Activated T-cell treated with anti-CD3 and anti-CD28 coated beads, Interleukin-2, amount 50 U/mL, for 72 hours (primary cell): ENCODE measurements at regions not wholly inside any gene's neighbourhood (a gene's known extent, or its start where the extent isn't known, plus 50 kb on each side); places are given as distances from the start of the nearest gene placed in this dataset.

Experiments used
- ATAC-seq, 2 donors: fragments of 150-1000 bp; cut with Tn5 transposase; replicated peaks in 1 of 2; 2 replicates each; pipeline ENCODE4 v1.10.0; 2021; ENCODE audit warnings: moderate library complexity in 2 of 2, mild to moderate bottlenecking in 1 of 2
- DNase-seq, 2 donors: peaks; one replicate each; pipeline ENCODE4 v3.0.0; 2021 to 2022; ENCODE audit warnings: mixed read lengths in 1 of 2
- H3K27ac Mint-ChIP-seq: one replicate; pipeline ENCODE4 v1.8.0; 2022; ENCODE audit warnings: mild to moderate bottlenecking, moderate library complexity, mixed read lengths
- H3K27me3 Mint-ChIP-seq: one replicate; pipeline ENCODE4 v1.8.0; 2022; ENCODE audit warnings: low read depth, mixed read lengths
- H3K36me3 Mint-ChIP-seq, 2 donors: one replicate each; pipeline ENCODE4 v1.8.0; 2022; ENCODE audit warnings: mixed read lengths in 2 of 2, mild to moderate bottlenecking in 1 of 2; ENCODE audit not compliant: insufficient read depth in 2 of 2
- H3K4me1 Mint-ChIP-seq: one replicate; pipeline ENCODE4 v1.8.0; 2022; ENCODE audit warnings: low read depth, mixed read lengths
- H3K4me3 Mint-ChIP-seq, 2 donors: one replicate each; pipeline ENCODE4 v1.8.0; 2022; ENCODE audit warnings: mild to moderate bottlenecking in 2 of 2, mixed read lengths in 2 of 2, moderate library complexity in 2 of 2
- H3K9me3 Mint-ChIP-seq, 2 donors: one replicate each; pipeline ENCODE4 v1.8.0; 2022; ENCODE audit warnings: mixed read lengths in 2 of 2

GRCh38 chr10:129272866-129273650 lies 194.0 kb upstream of the MGMT start:
- DNase-seq = no peak
- Mint-ChIP-seq H3K36me3 (no peaks in the 10 kb centered on the region), H3K4me1 (no peaks in the 10 kb centered on the region), H3K27me3 (peaks cover 11% of the 10 kb centered on the region), H3K27ac (no peak overlapping the region), H3K4me3 (no peak overlapping the region), H3K9me3 (no peaks in the 10 kb centered on the region)
- ATAC-seq = no peak

DNA sequence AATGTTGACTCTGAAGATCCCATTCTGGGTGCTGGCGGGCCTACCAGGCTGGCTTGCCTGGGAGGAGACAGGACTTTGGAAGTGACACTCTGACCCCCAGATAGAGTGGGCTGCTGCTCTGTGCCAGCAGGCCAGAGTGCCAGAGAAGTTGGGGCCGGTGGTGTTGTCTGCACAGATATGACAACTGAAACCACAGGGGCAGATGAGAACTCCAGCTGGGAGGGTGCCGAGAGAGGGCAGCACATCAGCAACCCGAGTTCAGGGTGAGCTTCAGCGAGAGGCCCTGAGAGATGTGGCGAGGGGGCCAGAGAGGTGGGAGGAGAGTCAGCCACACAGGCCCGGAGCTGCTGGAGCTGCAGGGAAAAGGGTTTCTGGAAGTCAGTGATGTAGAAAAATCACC lies 193.2 kb upstream of the MGMT start:
- ATAC-seq (no peak), DNase-seq (no peak)
- H3K27me3 Mint-ChIP-seq = peaks cover 11% of the 10 kb centered on the region
- no peak overlapping the region for H3K27ac Mint-ChIP-seq
- no peaks in the 10 kb centered on the region for H3K4me1 Mint-ChIP-seq
- H3K4me3 Mint-ChIP-seq = no peak overlapping the region
- no peaks in the 10 kb centered on the region for H3K36me3 Mint-ChIP-seq
- no peaks in the 10 kb centered on the region for H3K9me3 Mint-ChIP-seq

- H3K4me3 Mint-ChIP-seq = no peak overlapping the region
- H3K27ac Mint-ChIP-seq = no peak overlapping the region
- H3K27me3 Mint-ChIP-seq = peaks cover 11% of the 10 kb centered on the region
- ATAC-seq (no peak), DNase-seq (no peak)
- H3K36me3 Mint-ChIP-seq = no peaks in the 10 kb centered on the region
- no peaks in the 10 kb centered on the region for H3K4me1 Mint-ChIP-seq
- H3K9me3 Mint-ChIP-seq = no peaks in the 10 kb centered on the region
Measured at GRCh38 chr10:129274748-129275474, 192.1 kb upstream of the MGMT start.

DNA sequence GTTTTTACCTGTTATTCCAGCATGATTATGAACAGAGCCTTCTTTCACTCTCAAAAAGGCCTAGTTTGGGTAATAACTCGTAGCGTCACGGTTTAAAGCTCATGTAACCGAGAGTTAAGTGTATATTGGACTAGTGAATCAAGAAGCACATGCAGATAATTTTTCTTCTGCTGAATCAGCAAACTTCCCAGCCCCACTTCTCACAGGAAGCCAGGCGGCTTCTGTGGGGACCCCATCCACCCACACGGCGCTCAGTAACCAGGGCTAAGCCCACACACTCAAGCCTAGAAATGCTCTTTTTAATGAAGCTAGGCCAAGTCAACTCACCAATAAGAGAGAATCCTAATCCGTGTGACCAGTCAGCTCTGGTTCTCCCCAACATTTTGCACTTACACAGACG lies 191.2 kb upstream of the MGMT start:
- Mint-ChIP-seq H3K36me3 (no peaks in the 10 kb centered on the region), H3K27ac (no peak overlapping the region), H3K9me3 (no peaks in the 10 kb centered on the region), H3K27me3 (peaks cover 11% of the 10 kb centered on the region), H3K4me3 (no peak overlapping the region), H3K4me1 (no peaks in the 10 kb centered on the region)
- ATAC-seq (no peak), DNase-seq (no peak)

DNA sequence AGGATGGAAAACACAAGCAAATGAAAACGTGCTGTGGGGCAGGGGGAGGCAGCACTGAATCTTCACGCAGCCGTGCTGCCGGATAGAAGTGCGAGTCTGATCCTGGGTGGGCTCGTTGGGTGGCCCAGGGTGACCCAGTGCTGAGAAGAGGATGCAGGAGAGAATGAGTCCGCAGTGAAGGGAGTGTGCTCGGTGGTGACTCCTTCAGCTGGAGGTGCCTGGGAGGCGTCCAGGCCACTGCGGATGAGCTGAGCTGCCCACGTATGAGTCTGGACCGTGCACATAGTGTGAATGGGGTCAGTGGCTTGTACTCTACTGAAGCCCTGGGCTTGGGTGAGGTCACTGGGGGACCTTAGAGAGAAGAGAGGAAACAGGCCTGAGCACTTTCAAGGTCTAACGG lies 190.0 kb upstream of the MGMT start:
- no peak for ATAC-seq
- Mint-ChIP-seq H3K27ac (no peak overlapping the region), H3K36me3 (peaks cover 0 to 3% of the 10 kb centered on the region in 2 donors), H3K4me1 (no peaks in the 10 kb centered on the region), H3K4me3 (no peak overlapping the region), H3K9me3 (peaks cover 3 to 5% of the 10 kb centered on the region in 2 donors), H3K27me3 (peaks cover 17% of the 10 kb centered on the region)
- no peak for DNase-seq

- H3K4me3 Mint-ChIP-seq = no peak overlapping the region
Measured at GRCh38 chr10:129277841-129278240, 189.2 kb upstream of the MGMT start.

GRCh38 chr10:129278686-129279085 lies 188.4 kb upstream of the MGMT start:
- no peak overlapping the region for H3K27ac Mint-ChIP-seq
- H3K4me3 Mint-ChIP-seq = no peak overlapping the region
- peaks cover 3 to 5% of the 10 kb centered on the region in 2 donors for H3K9me3 Mint-ChIP-seq
- no peak for DNase-seq
- H3K4me1 Mint-ChIP-seq = no peaks in the 10 kb centered on the region
- H3K36me3 Mint-ChIP-seq = peaks cover 0 to 3% of the 10 kb centered on the region in 2 donors
- ATAC-seq = no peak
- H3K27me3 Mint-ChIP-seq = peaks cover 17% of the 10 kb centered on the region

More at GRCh38 chr10:129277841-129278240, 189.2 kb upstream of the MGMT start:
- Mint-ChIP-seq H3K9me3 (peaks cover 3 to 5% of the 10 kb centered on the region in 2 donors), H3K27me3 (peaks cover 17% of the 10 kb centered on the region), H3K27ac (no peak overlapping the region), H3K4me1 (no peaks in the 10 kb centered on the region), H3K36me3 (peaks cover 0 to 3% of the 10 kb centered on the region in 2 donors)
- ATAC-seq (no peak), DNase-seq (no peak)

DNA sequence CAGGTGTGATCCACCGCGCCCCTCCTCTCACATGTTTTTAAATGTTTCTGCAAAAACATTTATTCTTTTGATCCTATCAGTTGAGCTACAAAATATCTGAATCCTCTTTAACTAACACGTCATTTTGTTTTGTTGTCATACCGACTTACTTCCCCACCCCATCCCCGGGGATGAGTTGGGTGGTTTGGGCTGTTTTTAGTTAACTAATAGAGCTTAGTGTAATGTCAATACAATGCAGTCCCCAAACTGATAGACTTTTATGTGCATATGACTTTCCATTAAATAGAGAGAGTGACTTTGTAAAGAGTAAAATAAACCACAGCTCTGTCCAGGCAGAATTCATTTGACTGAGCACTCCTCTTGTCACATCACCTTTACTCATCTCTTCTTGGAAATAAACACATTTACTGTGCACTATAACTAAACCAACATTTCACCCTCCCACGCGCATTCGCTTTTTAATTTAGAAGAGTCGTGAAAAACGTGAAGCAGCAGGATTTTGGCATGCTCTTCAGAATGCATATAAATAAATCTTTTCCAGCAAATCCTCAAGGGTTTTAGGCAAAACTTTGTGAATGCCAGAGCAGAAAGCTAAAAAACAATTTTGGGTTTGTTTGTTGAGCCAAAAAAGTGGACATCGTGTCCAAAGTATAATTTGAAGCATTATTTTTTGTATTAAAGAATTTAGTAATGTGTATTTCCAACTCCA lies 187.4 kb upstream of the MGMT start:
- DNase-seq (no peak), ATAC-seq (no peak)
- H3K4me3 Mint-ChIP-seq = no peak overlapping the region
- no peaks in the 10 kb centered on the region for H3K4me1 Mint-ChIP-seq
- H3K36me3 Mint-ChIP-seq = peaks cover 0 to 3% of the 10 kb centered on the region in 2 donors
- H3K27me3 Mint-ChIP-seq = peaks cover 17% of the 10 kb centered on the region
- H3K27ac Mint-ChIP-seq = no peak overlapping the region
- H3K9me3 Mint-ChIP-seq = peaks cover 3 to 5% of the 10 kb centered on the region in 2 donors

DNA sequence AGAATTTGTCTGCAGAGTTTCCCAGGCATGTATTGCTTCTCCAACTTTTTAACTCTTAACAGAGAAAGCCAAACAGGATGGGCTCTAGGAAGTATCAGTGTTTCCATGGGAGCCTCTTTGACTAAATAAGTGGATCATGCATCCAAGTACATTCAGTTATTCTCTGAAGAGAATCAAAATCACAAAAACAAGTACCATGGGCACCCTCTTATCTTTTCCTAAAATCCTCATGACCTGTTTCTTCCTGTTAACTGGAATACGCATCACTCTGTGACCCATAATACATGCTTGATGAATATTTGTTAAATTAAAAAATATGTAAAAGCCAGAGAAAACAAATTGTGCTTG lies 186.9 kb upstream of the MGMT start:
- no peaks in the 10 kb centered on the region for H3K4me1 Mint-ChIP-seq
- H3K27ac Mint-ChIP-seq = no peak overlapping the region
- no peak for DNase-seq
- H3K9me3 Mint-ChIP-seq = peaks cover 3 to 5% of the 10 kb centered on the region in 2 donors
- no peak overlapping the region for H3K4me3 Mint-ChIP-seq
- H3K27me3 Mint-ChIP-seq = peaks cover 17% of the 10 kb centered on the region
- H3K36me3 Mint-ChIP-seq = peaks cover 0 to 3% of the 10 kb centered on the region in 2 donors
- ATAC-seq = no peak

DNA sequence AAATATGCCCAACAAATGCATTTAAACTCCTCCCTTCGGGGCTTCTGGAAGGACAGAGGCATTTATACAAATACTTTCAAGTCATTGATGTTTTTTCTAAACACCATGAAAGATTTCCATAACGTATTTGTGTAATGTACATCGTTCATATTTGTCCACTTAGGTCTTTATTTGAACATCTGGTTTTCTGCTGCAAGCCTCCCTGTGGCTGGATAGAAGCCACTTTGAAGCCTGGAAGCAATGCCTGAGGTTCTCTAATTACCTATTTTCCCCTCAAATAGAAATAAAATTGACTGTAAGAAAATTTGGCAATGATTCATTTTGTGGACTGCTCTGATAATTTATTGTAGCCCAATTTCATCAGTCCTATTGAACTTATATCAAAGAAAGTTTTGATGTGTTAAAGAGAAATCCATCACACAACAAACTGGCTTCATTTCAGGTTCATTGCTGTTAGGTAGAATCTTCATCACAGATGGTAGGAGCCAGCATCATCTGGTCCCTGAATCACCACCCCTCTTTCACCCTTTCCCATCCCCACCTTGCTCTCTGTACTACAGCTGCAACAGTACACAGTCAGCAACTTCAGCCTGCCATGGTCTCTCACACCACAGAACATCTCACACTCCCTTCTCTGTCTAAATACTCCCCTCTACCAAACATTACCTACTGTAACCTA lies 186.0 kb upstream of the MGMT start:
- H3K27me3 Mint-ChIP-seq = peaks cover 17% of the 10 kb centered on the region
- peaks cover 3 to 5% of the 10 kb centered on the region in 2 donors for H3K9me3 Mint-ChIP-seq
- H3K4me3 Mint-ChIP-seq = no peak overlapping the region
- no peak for DNase-seq
- H3K36me3 Mint-ChIP-seq = peaks cover 0 to 3% of the 10 kb centered on the region in 2 donors
- no peak overlapping the region for H3K27ac Mint-ChIP-seq
- H3K4me1 Mint-ChIP-seq = no peaks in the 10 kb centered on the region
- no peak for ATAC-seq

- no peaks in the 10 kb centered on the region for H3K4me1 Mint-ChIP-seq
Measured at GRCh38 chr10:129285459-129285858, 181.6 kb upstream of the MGMT start.

DNA sequence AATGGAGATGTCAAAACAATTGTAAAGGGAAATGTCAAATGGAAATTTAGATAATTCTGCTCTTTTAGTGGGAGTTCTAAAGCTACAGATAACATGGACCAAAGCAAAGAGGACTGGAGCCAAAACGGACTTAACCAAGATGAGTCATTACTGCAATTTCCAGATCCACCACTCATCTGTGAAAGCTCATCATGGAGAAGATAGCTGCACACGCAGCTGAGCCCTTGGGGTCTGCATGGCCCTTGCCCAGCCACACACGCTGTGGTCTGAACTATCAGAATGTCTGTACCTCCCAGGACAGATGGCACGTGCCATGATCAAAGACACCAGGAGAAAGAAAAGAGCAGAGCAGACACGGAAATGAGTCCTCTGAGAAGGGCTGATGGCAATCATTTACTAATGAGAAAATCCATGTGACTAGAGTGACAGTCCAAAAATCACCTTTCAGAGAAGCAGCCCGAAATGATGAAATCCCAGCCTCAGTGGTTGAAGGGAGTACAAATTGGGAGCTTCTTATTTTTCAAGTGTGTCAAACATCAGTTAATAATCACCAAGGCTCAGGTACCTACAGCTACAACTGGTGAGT lies 177.9 kb upstream of the MGMT start:
- ATAC-seq (no peak), DNase-seq (no peak)
- Mint-ChIP-seq H3K9me3 (peaks cover 0 to 2% of the 10 kb centered on the region in 2 donors), H3K27me3 (peaks cover 7% of the 10 kb centered on the region), H3K36me3 (no peaks in the 10 kb centered on the region), H3K4me1 (no peaks in the 10 kb centered on the region), H3K4me3 (no peak overlapping the region), H3K27ac (no peak overlapping the region)

More at GRCh38 chr10:129285459-129285858, 181.6 kb upstream of the MGMT start:
- H3K9me3 Mint-ChIP-seq = peaks cover 3 to 5% of the 10 kb centered on the region in 2 donors
- DNase-seq (no peak), ATAC-seq (no peak)
- peaks cover 0 to 3% of the 10 kb centered on the region in 2 donors for H3K36me3 Mint-ChIP-seq
- peaks cover 6% of the 10 kb centered on the region for H3K27me3 Mint-ChIP-seq
- H3K27ac Mint-ChIP-seq = no peak overlapping the region
- H3K4me3 Mint-ChIP-seq = no peak overlapping the region
